DND-41 (cell line): ENCODE measurements at regions not wholly inside any gene's neighbourhood (a gene's known extent, or its start where the extent isn't known, plus 50 kb on each side); places are given as distances from the start of the nearest gene placed in this dataset.

Experiments used
- EZH2 ChIP-seq: IDR thresholded peaks from 3 replicates; pipeline ENCODE4 v1.6.1; 2012; ENCODE audit warnings: borderline replicate concordance, low read depth, mild to moderate bottlenecking, moderate library complexity, low read length, inconsistent platforms; ENCODE audit not compliant: severe bottlenecking
- TF ChIP-seq, protein P1 (sequence below): IDR thresholded peaks from 2 replicates; pipeline ENCODE4 v1.5.1; 2012; ENCODE audit warnings: borderline replicate concordance, low read length, moderate library complexity, mild to moderate bottlenecking; ENCODE audit not compliant: poor library complexity, severe bottlenecking; ENCODE audit errors: extremely low read depth

DNA sequence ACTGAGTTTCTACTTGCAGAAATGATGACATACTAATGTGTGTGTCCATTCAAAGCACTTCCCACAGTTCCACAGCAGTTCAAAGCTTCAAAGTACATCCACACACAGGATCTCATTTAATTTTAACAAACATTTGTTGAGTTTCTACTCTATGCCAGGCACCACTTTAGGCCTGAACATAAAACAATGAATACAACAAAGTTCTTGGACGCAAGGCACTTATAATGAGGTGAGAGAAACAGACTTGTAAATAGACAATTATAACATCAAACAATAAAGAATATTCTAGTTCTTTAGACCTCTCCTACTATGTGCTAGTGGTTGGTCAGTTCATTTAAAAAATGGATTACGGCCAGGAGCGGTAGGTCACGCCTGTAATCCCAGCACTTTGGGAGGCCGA lies 82.0 kb upstream of the SPANXB1 start:
- TF ChIP-seq, protein P1, sequence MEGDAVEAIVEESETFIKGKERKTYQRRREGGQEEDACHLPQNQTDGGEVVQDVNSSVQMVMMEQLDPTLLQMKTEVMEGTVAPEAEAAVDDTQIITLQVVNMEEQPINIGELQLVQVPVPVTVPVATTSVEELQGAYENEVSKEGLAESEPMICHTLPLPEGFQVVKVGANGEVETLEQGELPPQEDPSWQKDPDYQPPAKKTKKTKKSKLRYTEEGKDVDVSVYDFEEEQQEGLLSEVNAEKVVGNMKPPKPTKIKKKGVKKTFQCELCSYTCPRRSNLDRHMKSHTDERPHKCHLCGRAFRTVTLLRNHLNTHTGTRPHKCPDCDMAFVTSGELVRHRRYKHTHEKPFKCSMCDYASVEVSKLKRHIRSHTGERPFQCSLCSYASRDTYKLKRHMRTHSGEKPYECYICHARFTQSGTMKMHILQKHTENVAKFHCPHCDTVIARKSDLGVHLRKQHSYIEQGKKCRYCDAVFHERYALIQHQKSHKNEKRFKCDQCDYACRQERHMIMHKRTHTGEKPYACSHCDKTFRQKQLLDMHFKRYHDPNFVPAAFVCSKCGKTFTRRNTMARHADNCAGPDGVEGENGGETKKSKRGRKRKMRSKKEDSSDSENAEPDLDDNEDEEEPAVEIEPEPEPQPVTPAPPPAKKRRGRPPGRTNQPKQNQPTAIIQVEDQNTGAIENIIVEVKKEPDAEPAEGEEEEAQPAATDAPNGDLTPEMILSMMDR: no peak
- TF ChIP-seq EZH2: no peak
